ENCODE measurements at regions not wholly inside any gene's neighbourhood (a gene's known extent, or its start where the extent isn't known, plus 50 kb on each side); places are given as distances from the start of the nearest gene placed in this dataset.

- Histone ChIP-seq H3K4me3 (ENCODE audit: low read length) (no peak overlapping the region), H4K20me1 (ENCODE audit: control insufficient read depth, insufficient read depth, low read depth, low read length) (no peaks in the 10 kb centered on the region), H3K27me3 (ENCODE audit: control insufficient read depth, low read length) (no peaks in the 10 kb centered on the region), H3K4me1 (ENCODE audit: control insufficient read depth, low read length) (no peaks in the 10 kb centered on the region), H3F3A (ENCODE audit: control insufficient read depth, insufficient read depth) (no peaks in the 10 kb centered on the region), H3K4me2 (ENCODE audit: low read length) (no peak overlapping the region), H3K9me3 (ENCODE audit: control insufficient read depth, insufficient read depth, low read length) (no peaks in the 10 kb centered on the region), H3K36me3 (ENCODE audit: control insufficient read depth, low read length) (no peaks in the 10 kb centered on the region), H3K9me2 (replicated peaks; ENCODE audit: control insufficient read depth, low read length) (no peaks in the 10 kb centered on the region), H3K27ac (ENCODE audit: low read depth, low read length) (no peak overlapping the region), H3K79me2 (ENCODE audit: control insufficient read depth, low read length) (no peaks in the 10 kb centered on the region)
- TF ChIP-seq EZH2phosphoT487 (IDR thresholded peaks at IDR 0.05; ENCODE audit: borderline replicate concordance, low read length) (no peak), CTCF (IDR thresholded peaks at IDR 0.05; ENCODE audit: low read depth, low read length, poor library complexity, severe bottlenecking) (no peak)
Observed at GRCh38 chr2:122007577-122007976, 252.1 kb downstream of the TSN start.

GRCh38 chr2:122009561-122009960 is 254.1 kb downstream of the TSN start:
- Histone ChIP-seq H3K9me2 (replicated peaks; ENCODE audit: control insufficient read depth, low read length) (no peaks in the 10 kb centered on the region), H3K79me2 (ENCODE audit: control insufficient read depth, low read length) (no peaks in the 10 kb centered on the region)

GRCh38 chr2:122011493-122012270 is 256.2 kb downstream of the TSN start:
- H4K20me1 ChIP-seq (ENCODE audit: control insufficient read depth, insufficient read depth, low read depth, low read length): no peaks in the 10 kb centered on the region
- no peak overlapping the region for H3K4me3 ChIP-seq (ENCODE audit: low read length)
- no peaks in the 10 kb centered on the region for H3K79me2 ChIP-seq (ENCODE audit: control insufficient read depth, low read length)
- no peaks in the 10 kb centered on the region for H3K36me3 ChIP-seq (ENCODE audit: control insufficient read depth, low read length)
- H3K4me1 ChIP-seq (ENCODE audit: control insufficient read depth, low read length): no peaks in the 10 kb centered on the region
- no peak overlapping the region for H3K27ac ChIP-seq (ENCODE audit: low read depth, low read length)
- H3K27me3 ChIP-seq (ENCODE audit: control insufficient read depth, low read length): no peaks in the 10 kb centered on the region
- no peaks in the 10 kb centered on the region for H3K9me3 ChIP-seq (ENCODE audit: control insufficient read depth, insufficient read depth, low read length)
- H3K4me2 ChIP-seq (ENCODE audit: low read length): no peak overlapping the region
- TF ChIP-seq CTCF (IDR thresholded peaks at IDR 0.05; ENCODE audit: low read depth, low read length, poor library complexity, severe bottlenecking) (no peak), EZH2phosphoT487 (IDR thresholded peaks at IDR 0.05; ENCODE audit: borderline replicate concordance, low read length) (no peak)
- no peaks in the 10 kb centered on the region for H3K9me2 ChIP-seq (replicated peaks; ENCODE audit: control insufficient read depth, low read length)
- H3F3A ChIP-seq (ENCODE audit: control insufficient read depth, insufficient read depth): no peaks in the 10 kb centered on the region

More at GRCh38 chr2:122009561-122009960, 254.1 kb downstream of the TSN start:
- no peak overlapping the region for H3K27ac ChIP-seq (ENCODE audit: low read depth, low read length)
- H3K9me3 ChIP-seq (ENCODE audit: control insufficient read depth, insufficient read depth, low read length): no peaks in the 10 kb centered on the region
- no peak overlapping the region for H3K4me2 ChIP-seq (ENCODE audit: low read length)
- H4K20me1 ChIP-seq (ENCODE audit: control insufficient read depth, insufficient read depth, low read depth, low read length): no peaks in the 10 kb centered on the region
- H3F3A ChIP-seq (ENCODE audit: control insufficient read depth, insufficient read depth): no peaks in the 10 kb centered on the region
- H3K36me3 ChIP-seq (ENCODE audit: control insufficient read depth, low read length): no peaks in the 10 kb centered on the region
- no peak overlapping the region for H3K4me3 ChIP-seq (ENCODE audit: low read length)
- TF ChIP-seq CTCF (IDR thresholded peaks at IDR 0.05; ENCODE audit: low read depth, low read length, poor library complexity, severe bottlenecking): no peak
- no peak for TF ChIP-seq EZH2phosphoT487 (IDR thresholded peaks at IDR 0.05; ENCODE audit: borderline replicate concordance, low read length)
- H3K27me3 ChIP-seq (ENCODE audit: control insufficient read depth, low read length): no peaks in the 10 kb centered on the region
- no peaks in the 10 kb centered on the region for H3K4me1 ChIP-seq (ENCODE audit: control insufficient read depth, low read length)
